DMS 273 treated with DMSO at 0.1 percent for 48 hours (cell line): ENCODE measurements at regions not wholly inside any gene's neighbourhood (a gene's known extent, or its start where the extent isn't known, plus 50 kb on each side); places are given as distances from the start of the nearest gene placed in this dataset.
"Not testable (repeated sequence)": the region's sequence is repeated elsewhere in the genome, so short reads cannot be mapped to it uniquely, and the experiment has no call there.

ENCODE experiments used
- DNase-seq: peaks from one replicate; lab custom pipeline; 2025; lab: John Stamatoyannopoulos, UW

GRCh38 chr20:40073535-40074111 lies 615.4 kb downstream of the MAFB start:
- DNase-seq = no peak

DNA sequence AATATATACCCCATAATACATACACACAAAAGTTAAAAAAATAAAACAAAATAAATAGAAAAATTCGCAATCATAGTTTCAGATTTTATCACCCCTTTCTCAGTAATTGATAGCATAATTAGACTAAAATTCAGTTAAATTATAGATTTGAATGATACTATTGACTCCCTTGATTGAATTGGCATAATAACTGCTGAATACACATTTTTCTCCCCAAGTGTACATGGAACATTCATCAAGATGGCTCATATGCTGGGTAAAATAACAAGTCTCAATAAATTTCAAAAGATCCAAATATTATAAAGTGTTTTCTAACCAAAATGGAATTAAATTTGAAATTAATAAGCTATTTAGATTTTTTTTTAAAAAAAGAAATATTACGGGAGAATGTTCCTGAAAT lies 616.1 kb downstream of the MAFB start:
- DNase-seq = no peak

- no peak for DNase-seq
These were observed 632.9 kb downstream of the MAFB start for GRCh38 chr20:40056171-40056570.

DNA sequence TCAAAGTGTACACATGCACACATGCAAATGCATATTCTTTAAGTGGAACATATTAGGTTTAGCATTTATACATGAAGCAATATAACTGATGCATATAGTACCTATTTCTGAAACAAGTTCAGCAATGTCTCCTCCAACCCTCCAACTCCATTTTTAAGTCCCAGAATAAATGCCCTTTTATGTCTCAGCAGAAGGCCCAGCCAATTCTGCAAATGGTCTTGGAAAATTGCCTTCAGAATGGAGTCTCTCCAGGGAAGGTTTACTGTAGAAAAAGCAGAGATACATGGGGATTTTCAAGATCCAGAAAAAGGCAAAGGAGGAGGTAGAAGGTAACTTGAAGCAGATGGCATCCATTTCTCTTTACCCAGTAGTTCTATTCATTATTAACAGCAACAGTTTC lies 633.3 kb downstream of the MAFB start:
- DNase-seq = no peak

- no peak for DNase-seq
These were observed 634.7 kb downstream of the MAFB start for GRCh38 chr20:40054311-40054710.

- no peak for DNase-seq
These were observed 638.4 kb downstream of the MAFB start for GRCh38 chr20:40050596-40050995.

DNA sequence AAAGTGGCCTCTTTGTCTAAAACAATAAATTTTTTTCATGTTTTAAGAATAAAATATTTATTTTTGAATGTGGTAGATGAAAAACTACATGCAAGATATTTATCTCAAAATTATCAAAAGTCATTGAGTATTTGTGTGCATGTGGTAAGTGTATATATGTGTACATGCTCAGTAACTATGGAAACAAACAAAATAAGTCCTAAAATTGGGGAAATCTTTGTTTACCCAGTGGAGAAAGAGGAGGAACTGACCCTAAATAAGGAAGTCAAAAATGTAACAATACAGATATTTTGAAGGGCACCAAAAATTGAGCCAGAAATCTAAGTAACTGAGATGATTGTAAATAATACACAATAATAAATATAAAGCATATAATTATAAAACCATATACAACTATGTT lies 639.2 kb downstream of the MAFB start:
- DNase-seq = no peak

GRCh38 chr20:40046703-40047102 lies 642.3 kb downstream of the MAFB start:
- DNase-seq = no peak

GRCh38 chr20:40037511-40037910 lies 651.5 kb downstream of the MAFB start:
- no peak for DNase-seq

DNA sequence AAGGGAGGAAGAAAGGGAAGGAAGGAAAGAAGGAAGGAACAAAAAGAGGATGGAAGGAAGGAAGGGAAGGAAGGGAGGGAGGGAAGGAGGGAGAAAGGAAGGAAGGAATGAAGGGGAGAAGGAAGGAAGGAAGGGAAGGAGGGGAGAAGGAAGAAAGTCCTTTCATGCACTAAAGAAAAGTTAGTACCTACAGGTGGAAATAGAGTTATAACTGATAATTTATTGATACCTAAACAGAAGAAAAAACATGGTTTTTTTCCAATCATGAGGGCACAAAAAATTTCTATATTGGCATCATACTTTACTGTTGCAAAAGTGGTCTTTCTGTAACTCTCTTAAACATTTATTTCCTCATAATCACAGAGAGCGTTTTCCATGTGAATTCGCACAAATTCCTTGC lies 659.4 kb downstream of the MAFB start:
- DNase-seq = no peak

DNA sequence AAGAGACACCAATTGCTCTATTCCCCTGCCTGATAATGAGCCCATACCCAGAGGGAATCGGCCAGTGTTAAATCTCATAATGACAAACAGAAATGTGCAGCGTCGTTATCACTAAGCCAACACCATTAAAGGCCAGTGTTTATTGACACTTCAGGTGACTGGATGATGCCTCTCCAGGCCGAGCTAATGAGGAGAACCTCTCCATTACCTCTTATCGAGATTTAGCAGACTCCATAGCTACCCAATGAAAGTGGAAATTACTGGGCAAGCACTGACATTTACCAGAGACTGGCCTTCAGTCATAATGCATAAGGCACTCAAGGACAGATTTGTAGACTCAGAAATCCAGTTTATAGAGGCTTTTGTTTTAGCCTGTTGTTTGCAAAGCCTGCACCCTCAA lies 669.5 kb downstream of the MAFB start:
- no peak for DNase-seq

DNA sequence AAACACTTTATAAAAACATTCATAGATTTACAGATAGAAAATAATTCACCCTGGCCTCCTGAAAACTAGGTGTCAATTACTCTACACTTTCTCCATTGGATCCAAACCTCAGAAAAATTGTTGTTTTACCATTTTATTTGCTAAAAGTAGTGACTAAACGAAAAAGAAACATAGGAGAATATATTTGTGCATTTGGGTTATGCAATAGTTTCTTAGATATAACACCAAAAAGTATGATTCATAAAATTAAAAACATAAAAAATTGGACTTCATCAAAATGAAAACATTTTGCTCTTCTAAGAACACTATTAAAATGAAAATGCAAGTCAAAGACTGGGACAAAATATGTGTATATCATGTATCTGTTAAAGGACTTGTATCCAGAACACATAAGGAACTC lies 671.3 kb downstream of the MAFB start:
- no peak for DNase-seq

DNA sequence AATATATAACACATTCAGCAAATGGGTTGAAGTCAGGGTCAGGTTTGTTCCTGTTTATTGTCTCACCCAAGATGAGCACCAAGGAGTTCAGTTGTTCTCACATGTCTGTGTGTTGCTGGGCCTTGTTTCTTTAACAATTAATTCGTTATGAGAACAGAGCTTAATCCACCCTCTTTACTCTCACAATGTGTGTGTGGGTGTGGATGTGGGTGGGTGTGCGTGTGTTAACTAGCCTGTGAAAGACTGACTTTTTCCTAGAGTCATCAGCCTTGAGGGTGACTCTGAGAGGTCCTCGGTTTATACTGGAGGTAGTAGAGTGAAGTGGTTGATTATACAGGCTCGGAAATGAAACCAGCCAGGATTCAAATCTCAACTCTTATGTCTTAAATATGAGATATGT lies 672.1 kb downstream of the MAFB start:
- no peak for DNase-seq

- no peak for DNase-seq
These were observed 672.6 kb downstream of the MAFB start for GRCh38 chr20:40016392-40016791.

DNA sequence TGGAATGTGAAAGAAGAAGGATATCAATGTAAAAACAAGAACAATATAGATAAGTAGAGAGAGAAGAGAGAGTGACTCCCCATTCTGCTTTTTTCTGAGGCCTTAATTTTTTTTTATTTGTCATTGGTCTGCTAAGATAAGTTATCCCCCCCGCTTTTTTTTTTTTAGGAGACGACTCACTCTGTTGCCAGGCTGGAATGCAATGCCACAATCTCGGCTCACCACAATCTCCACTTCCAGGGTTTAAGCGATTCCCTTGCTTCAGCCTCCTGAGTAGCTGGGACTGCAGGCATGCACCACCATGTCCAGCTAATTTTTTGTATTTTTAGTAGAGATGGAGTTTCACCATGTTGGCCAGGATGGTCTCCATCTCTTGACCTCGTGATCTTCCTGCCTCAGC lies 677.0 kb downstream of the MAFB start:
- not testable (repeated sequence) for DNase-seq

DNA sequence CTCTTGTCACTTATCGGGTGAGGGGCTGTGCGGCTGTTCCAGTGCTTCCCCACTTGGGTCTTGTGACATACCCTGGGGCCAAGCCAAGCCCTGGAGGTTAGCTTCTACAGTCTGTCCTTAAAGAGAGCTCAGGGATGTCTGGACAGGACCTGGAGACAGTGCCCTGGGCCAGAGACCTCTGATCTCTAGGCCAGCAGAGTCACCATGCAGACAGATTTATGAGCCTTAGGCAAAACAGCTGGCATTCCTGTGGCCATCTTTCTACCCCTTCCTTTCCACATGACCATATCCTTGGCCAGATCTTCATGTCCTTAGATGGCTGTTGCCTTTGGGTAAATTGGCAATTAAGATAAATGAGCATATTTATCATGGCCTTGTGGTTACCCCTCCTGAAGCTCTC lies 678.6 kb downstream of the MAFB start:
- DNase-seq = no peak

- DNase-seq = no peak
These were observed 679.5 kb downstream of the MAFB start for GRCh38 chr20:40009542-40009941.

DNA sequence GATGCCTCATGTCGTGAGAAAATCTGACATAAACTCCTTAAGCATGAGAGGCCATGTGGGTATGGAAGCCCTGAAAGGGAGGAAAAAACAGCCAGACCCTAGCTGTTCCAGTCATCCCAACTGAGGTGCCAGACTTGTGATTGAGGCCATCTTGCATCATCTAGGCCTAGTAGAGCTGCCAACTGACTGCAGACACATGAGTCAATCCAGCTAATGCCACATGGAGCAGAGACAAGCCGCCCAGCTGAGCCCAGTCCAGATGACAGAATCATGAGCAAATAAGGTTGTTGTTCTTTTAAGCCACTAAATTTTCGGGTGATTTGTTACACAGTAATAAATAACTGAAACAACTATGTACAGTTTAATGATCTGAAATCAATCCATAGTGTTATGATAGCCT lies 680.9 kb downstream of the MAFB start:
- no peak for DNase-seq

- no peak for DNase-seq
These were observed 682.7 kb downstream of the MAFB start for GRCh38 chr20:40006168-40006860.

DNA sequence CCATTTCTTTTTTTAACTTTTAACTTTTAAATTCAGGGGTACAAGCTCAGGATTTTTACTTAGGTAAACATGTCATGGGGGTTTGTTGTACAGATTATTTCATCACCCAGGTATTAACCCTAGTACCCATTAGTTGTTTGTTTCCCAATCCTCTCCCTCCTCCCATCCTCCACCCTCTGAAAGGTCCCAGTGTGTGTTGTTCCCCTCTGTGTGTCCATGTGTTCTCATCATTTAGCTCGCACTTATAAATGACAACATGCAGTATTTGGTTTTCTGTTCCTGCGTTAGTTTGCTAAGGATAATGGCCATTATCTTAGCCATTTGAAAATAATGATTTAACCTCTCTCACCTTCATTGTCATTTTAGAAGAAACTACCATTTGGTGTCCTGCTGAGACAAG lies 684.9 kb downstream of the MAFB start:
- DNase-seq = not testable (repeated sequence)

DNA sequence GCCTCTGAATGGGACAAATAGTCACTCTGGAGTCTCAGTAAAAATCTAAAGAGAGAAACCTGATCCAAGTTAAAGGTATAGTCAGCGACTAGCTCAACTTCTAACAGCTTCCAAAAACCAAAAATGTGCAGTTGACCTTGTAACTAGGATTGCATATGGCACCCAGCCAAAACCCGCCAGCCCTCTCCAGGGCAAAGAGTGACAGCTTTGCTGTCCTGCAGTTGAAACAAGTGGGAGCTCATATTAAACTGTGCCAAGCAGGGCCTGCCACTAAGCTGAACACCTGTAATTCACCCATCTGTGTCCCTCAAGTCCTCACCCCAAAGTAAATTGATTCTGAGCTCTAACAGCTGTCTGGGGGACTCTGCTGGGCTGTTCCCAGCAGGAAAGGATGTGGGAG lies 695.3 kb downstream of the MAFB start:
- peak; percentile 80 for DNase-seq

DNA sequence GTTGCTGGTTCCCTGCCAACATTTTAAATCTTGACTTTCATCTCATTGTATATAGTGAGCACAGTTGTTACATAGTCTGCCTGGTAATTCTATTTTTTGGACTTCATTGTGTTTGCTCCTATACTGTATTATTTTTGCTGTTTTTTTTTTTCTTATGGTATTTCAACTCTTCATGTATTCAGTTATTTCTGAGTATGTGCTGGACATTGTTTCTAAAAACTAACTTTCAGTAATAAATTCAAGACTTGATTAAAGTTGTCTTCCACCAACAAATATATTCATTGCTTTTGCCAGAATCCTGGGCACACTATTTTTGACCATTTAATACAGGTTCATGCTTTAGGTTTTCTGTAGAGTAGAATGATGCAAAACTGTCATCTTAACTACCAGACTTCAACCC lies 698.3 kb downstream of the MAFB start:
- no peak for DNase-seq

GRCh38 chr20:39988991-39989390 lies 700.0 kb downstream of the MAFB start:
- DNase-seq = no peak
